CD4-positive, alpha-beta T cell (primary cell): ENCODE measurements at regions not wholly inside any gene's neighbourhood (a gene's known extent, or its start where the extent isn't known, plus 50 kb on each side); places are given as distances from the start of the nearest gene placed in this dataset.

Source experiments
- ATAC-seq: fragments of 200-7000 bp; cut with Tn5 transposase; one replicate; pipeline ENCODE4 v1.10.0; 2022; ENCODE audit warnings: mild to moderate bottlenecking; ENCODE audit not compliant: poor library complexity
- CTCF ChIA-PET: fragments of 350-600 bp; sonication (Branson Sonifier 250); formaldehyde crosslinking; loops from one replicate; lab custom pipeline; 2021; ENCODE audit warnings: antibody characterized with exemption, inconsistent platforms; lab: Charles Lee
- POLR2A ChIA-PET: fragments of 350-600 bp; sonication (Branson Sonifier 250); formaldehyde crosslinking; loops from one replicate; lab custom pipeline; 2021; ENCODE audit warnings: antibody characterized with exemption, inconsistent platforms; lab: Charles Lee
- DNase-seq, 14 experiments: peaks; one replicate each; pipeline ENCODE4 v3.0.0-alpha.2; 2013 to 2020; ENCODE audit warnings: mixed read lengths in 2 of 14
- H3K27ac ChIP-seq, 2 donors: one replicate each; pipeline versions ENCODE4 v1.5.1 to v1.7.0; 2013; ENCODE audit warnings: low read length in 2 of 2, low read depth in 1 of 2, mild to moderate bottlenecking in 1 of 2
- H3K27me3 ChIP-seq, 2 experiments: 1 replicate in 1 of 2; 2 replicates in 1 of 2; pipeline versions ENCODE4 v1.6.1 to v1.7.0; 2013; ENCODE audit warnings: low read length in 2 of 2, control low read depth in 1 of 2, mild to moderate bottlenecking in 1 of 2, moderate library complexity in 1 of 2; ENCODE audit not compliant: insufficient read depth in 2 of 2, control insufficient read depth in 1 of 2
- H3K36me3 ChIP-seq: one replicate; pipeline ENCODE4 v1.6.1; 2013; ENCODE audit warnings: low read length, control low read depth; ENCODE audit not compliant: insufficient read depth
- H3K4me1 ChIP-seq: one replicate; pipeline ENCODE4 v1.6.1; 2013; ENCODE audit warnings: low read length, control low read depth; ENCODE audit not compliant: insufficient read depth
- H3K4me3 ChIP-seq: one replicate; pipeline ENCODE4 v1.5.1; 2013; ENCODE audit warnings: mild to moderate bottlenecking, low read length, moderate library complexity
- H3K9me3 ChIP-seq, 2 experiments: 1 replicate in 1 of 2; 2 replicates in 1 of 2; pipeline versions ENCODE4 v1.6.1 to v1.7.0; 2013; ENCODE audit warnings: low read length in 2 of 2, mild to moderate bottlenecking in 2 of 2, control low read depth in 1 of 2, moderate library complexity in 1 of 2; ENCODE audit not compliant: control insufficient read depth in 1 of 2, insufficient read depth in 1 of 2
- H3K27ac Mint-ChIP-seq: one replicate; pipeline ENCODE4 v1.8.0; 2020; ENCODE audit warnings: mixed read lengths
- H3K27me3 Mint-ChIP-seq: one replicate; pipeline ENCODE4 v1.8.0; 2021; ENCODE audit warnings: mixed read lengths
- H3K36me3 Mint-ChIP-seq: one replicate; pipeline ENCODE4 v1.8.0; 2021; ENCODE audit warnings: low read depth, mixed read lengths
- H3K4me1 Mint-ChIP-seq: one replicate; pipeline ENCODE4 v1.8.0; 2021; ENCODE audit warnings: low read depth, mixed read lengths
- H3K4me3 Mint-ChIP-seq: one replicate; pipeline ENCODE4 v1.8.0; 2020; ENCODE audit warnings: mild to moderate bottlenecking, mixed read lengths
- H3K9me3 Mint-ChIP-seq: one replicate; pipeline ENCODE4 v1.8.0; 2020; ENCODE audit warnings: mixed read lengths
- CTCF ChIP-seq: fragments of 200-600 bp; IDR thresholded peaks from one replicate; pipeline ENCODE4 v1.8.0; 2022; ENCODE audit warnings: antibody characterized with exemption, mild to moderate bottlenecking
- intact Hi-C, 2 experiments: fragments of 100-400 bp; cut with DNase I in 1 of 2; cut with micrococcal nuclease in 1 of 2; formaldehyde crosslinking; loops; one replicate each; pipeline versions ENCODE4 v1.15.1 to v1.9.0; 2023 to 2025; cut with DNase I, micrococcal nuclease

- H3K36me3 Mint-ChIP-seq, result no peaks in the 10 kb centered on the region
- Histone ChIP-seq H3K4me1 (no peaks in the 10 kb centered on the region), H3K9me3 (peaks cover 0 to 11% of the 10 kb centered on the region in 2 experiments), H3K27me3 (no peaks in the 10 kb centered on the region), H3K36me3 (no peaks in the 10 kb centered on the region), H3K27ac (no peak overlapping the region), H3K4me3 (no peak overlapping the region)
- ATAC-seq, result no peak
- peaks cover 8% of the 10 kb centered on the region for H3K9me3 Mint-ChIP-seq
- intact Hi-C loops, result no loop called here
- no peaks in the 10 kb centered on the region for H3K27me3 Mint-ChIP-seq
- no peak for DNase-seq
- H3K27ac Mint-ChIP-seq, result no peak overlapping the region
- ChIA-PET POLR2A (no interaction called here), CTCF (no interaction called here)
- H3K4me1 Mint-ChIP-seq, result no peaks in the 10 kb centered on the region
- no peak for TF ChIP-seq CTCF
- no peak overlapping the region for H3K4me3 Mint-ChIP-seq
These were observed 390.5 kb downstream of the OR4C45 start for GRCh38 chr11:50423208-50423607.
